HG03378 (cell line): ENCODE measurements at regions not wholly inside any gene's neighbourhood (a gene's known extent, or its start where the extent isn't known, plus 50 kb on each side); places are given as distances from the start of the nearest gene placed in this dataset.

ENCODE experiments used
- ATAC-seq: cut with Tn5 transposase; IDR thresholded peaks from one replicate; pipeline ENCODE4 v1.9.1; 2021; ENCODE audit warnings: mild to moderate bottlenecking, moderate library complexity; ENCODE audit not compliant: unreplicated experiment

DNA sequence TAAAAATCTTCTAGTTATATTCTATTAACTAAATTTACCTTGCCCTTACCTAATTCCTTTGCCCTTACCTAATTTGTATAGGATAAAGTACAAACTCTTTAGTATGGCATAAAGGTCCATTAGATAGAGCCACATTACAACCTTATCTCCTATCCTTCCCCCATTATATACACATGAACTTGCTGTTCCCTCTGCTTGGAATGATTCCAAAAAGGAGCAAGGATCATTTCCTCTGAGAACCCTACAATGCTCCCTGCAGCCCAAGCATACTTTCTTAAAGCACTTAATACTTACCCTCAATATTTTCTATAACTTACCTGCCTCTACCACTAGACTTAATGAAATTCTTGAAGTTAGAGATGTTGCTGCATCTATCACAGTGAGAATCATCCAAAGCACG, 118.9 kb upstream of the CCDC54 start:
- ATAC-seq, result no peak

DNA sequence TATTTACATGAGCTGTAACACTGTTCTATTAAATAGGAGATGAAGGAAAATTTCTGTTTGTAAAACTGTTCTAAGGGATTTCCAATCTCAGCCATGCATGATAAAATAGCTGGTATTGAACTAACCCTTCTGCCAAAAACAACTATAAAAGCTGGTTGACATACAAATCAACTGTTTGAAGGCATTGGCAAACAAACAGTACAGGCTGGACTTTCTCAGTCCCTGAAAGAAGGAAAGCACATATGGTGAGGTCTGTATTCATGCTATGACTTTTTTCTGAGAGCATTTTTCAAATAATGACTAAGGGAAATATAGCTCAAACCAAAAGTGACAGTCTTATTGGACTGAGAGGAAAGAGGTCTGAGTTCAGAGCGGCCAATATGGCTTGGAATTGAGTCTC, 117.0 kb upstream of the CCDC54 start:
- ATAC-seq, result no peak

DNA sequence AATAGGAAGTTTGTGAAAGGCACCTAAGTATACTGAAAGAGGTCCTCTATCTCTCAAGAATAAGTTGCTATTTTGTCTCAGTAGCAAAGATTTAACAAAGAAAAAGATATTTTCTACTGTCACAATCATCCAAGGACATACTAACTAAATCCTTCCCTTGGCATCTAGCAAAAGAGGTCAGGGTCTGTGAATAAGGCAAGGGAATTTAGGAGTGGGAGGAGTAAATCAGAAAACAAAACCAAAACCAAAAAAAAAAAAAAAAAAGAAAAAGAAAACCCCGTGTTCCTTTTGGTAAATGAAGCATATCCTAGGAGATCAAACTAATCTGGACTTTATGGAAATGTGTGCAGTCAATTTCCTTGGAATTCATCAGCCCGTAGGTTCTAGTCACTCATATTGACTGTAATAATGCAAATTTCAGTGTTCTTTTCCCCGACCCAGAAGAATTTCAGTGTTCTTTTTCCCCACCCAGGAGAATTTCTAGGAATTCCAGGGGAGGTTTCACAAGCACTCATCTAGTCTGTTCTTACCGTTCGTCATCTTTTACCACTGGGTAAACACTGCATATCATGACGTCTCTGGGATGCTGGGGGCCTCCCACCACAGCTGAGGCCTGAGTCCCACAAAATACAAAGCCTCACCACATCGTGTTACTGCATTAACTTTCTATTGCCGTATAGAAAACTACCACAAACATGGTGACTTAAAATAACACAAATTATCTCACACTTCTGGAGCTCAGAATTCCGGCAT, 113.8 kb upstream of the CCDC54 start:
- no peak for ATAC-seq

DNA sequence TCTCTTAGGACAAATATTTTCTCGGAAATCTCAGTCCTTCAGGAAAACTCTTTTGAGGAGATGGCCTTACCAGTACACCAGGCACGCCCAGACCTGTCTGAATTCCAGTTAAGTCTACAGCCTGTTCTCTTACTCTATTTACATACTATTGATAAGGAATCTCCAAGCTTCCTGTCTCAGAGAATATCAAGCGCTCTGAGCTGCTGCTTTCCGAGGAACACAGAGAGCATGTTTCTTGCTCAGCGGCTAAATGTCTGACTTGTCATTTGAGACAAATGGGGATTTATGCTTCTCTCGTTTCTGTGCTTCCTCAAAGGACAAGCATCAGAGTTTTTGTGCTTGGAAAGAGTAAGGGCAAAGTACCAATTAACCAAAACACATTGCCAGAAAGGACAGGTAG, 112.4 kb upstream of the CCDC54 start:
- no peak for ATAC-seq

DNA sequence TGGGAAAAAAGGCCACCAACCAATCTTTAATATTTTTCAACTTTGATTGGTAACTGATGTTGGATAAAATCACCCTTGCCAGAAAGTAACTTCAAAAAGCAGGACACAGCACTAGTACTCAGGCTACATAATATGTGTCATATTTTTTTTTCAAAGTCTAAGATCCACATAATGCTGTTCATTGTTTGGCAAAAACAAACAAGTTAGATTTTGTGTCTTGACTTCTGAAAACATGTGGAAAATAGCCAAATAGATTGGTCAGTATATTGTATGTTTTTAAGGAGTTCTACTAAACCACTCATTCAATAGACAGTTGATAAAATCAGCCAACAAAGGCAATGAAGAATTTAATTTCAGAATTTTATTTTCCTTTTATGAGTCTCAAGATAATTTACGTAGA, 111.7 kb upstream of the CCDC54 start:
- no peak for ATAC-seq

DNA sequence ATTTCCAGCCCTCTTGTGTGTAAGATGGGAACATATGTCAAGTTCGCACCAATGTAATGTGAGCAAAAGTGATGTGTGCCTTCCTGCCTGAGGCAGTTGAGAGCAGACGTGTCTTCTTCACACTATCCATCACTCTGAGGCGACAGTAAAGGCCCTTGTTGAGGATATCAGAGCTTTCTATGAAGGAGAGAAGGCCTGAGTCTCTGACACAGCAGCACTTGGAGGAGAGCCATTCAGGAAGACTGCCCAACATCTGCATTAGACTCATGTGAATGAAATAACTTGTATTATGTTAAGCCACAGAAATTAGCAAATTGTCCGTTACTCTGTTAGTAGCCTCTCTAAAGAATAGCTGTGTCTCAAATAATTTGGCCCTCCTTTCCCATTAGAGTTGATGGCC, 108.8 kb upstream of the CCDC54 start:
- ATAC-seq, result no peak

DNA sequence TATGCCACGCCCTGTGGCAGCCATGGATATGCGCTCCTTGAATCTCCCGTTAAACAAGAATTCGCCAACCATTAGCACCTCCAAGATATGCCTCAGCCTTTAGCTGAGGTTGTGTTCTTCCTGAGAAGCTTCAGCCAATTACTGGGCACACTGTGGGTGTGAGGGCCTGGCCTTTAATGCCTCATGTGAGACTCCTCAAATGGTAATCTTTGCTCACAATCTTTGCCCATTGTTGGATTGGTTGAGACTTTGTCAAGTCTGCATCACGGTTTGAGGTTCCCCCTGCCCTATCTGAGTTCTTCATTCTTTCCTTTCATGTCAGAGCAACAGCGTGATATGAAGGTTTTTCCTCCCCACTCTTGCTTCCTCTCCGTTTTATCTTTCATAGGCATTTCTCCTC, 108.1 kb upstream of the CCDC54 start:
- no peak for ATAC-seq

DNA sequence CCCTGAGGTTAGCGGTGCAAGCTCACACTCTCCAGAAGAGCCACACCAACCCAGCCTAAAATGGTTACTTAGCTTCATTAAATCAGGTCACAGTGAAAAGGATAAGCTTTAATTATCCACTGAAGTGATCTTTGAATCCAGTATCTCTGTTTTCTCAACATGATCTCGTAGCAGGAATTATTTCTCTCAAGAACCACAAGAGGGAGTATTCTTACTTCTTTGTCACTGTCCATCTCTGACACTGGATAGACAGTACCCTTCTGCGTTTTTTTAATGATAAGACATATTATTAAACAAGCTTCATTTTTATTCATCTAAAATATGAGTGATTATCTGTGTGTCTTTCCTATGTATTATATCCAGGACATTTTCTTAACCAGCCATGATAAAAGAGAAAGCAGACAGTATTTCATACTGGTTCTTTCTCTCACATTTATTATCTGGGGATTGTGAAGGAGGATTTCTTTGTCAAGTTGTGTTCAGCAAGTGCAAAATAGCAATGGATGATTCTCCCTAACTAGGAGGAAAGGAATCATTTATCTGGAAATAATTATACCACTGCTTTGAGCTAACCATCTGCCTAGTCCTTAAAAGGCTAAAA, 105.4 kb upstream of the CCDC54 start:
- peak; percentile 79 for ATAC-seq

DNA sequence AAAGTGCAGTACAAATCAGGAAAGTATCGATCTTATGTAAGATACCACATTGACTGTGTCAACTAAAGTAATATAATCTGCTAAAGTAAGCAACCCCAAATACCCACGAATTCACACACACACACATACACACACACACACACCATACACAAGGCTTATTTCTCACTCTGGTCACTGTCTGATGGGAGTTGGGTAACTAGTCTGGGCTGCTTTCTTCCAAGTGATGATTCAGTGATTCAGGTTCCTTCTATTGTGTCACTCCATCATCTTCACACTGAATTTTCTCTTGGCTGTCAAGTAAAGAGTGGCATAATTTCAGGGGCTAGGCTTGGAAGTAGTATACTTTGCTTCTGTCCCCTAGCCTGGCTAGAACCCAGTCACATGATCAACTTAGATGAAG, 104.8 kb upstream of the CCDC54 start:
- no peak for ATAC-seq

DNA sequence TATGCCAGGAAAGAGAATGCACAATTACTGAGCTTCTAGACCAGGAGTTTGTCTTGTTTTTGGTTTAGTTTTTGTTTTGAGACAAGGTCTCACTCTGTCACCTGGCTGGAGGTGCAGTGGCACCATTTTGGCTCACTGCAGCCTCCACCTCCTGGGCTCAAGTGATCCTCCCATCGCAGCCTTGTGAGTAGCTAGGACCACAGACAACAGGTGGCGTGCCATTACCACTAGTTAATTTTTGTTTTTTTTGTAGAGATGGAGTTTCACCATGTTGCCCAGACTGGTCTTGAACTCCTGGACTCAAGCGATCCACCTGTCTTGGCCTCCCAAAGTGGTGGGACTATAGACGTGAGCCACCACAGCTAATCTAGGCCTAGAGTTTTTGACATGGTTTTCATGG, 104.4 kb upstream of the CCDC54 start:
- ATAC-seq, result no peak

DNA sequence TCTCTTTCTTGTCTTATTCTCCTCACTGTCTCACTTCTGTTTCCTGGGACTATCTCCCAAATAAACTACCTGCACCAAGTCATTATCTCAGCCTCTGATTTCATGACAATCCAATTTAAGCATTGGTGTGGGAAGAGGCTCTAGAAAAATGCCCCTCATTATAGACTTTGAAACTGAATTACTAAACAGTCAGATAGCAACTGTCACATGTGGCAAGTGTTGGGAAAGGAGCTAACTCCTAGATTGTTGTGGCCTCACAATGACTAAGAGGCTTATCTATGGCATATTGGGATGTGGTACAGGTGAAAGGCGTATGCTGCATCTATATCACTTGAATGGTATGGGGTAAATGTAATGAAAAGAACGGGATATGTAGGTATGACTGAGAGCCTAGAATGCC, 103.5 kb upstream of the CCDC54 start:
- no peak for ATAC-seq

DNA sequence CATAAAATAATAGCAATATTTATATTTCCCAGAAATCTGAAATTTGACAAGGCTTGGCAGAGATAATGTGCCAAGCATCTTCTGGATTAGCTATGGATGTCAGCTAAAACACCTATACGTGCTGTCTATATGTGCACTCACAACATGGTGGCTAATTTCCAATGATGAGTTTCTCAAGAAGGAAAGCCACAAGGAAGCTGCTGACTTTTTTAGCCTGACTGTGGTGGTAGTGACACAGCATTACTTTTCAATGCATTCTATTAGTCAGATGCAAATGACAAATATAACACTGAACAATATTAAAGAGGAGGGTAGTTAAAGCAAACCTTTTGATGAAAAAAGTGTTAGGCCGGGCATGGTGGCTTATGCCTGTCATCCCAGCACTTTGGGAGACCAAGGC, 101.7 kb upstream of the CCDC54 start:
- no peak for ATAC-seq

DNA sequence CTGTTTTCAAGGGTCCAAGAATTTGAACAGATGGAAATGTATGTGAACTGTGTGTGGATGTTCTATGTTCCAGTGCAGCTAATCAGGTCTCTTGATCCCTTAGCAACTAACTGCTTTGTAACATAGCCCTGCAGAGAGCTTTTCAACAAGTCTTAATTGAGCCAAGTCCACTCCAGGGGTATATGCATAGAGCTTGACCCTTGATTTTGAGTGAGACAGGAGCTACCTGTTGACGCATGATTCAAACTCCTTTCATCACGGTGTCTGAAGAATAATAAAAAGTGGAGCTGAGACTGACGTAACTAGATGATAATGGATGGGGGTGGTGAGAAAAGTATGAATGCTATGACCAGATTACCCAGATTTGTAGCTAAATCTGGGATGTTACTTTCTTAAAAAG, 93.3 kb upstream of the CCDC54 start:
- ATAC-seq, result no peak

DNA sequence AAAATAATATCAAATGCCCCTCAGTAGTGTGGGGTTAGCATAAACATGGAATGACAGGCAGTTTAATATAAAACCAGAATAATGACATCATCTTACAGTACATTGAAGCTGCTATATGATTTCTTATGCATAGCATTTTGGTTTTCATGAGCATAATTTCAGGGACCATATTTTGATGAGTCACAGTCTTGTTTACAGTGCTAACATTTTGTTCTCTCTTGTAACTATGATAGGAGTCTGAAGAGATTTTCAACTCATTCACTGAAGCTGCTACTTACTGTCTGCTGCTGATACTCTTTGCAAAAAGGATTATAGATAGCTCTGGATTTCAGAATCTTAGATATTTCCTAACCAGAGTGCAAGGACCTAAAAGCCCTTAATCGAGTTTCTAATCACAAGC, 92.6 kb upstream of the CCDC54 start:
- no peak for ATAC-seq

DNA sequence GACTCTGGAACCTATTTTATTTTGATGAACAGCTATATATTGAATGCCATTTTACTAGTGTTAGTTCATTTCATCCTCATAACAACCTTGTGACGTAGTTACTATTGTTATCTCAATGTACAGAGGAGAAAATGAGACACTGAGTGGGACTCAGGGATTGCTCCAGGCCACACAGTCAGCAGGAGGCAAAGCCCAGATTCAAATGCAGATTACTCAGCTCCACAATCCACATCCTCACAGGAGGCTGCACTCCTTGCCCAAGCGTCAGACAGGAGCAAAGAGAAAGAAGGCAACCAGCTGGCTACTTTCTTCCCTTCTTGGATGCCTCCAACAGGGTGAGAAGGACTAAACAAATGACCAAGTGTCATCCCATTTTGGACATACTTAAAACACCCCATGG, 92.0 kb upstream of the CCDC54 start:
- ATAC-seq, result no peak

DNA sequence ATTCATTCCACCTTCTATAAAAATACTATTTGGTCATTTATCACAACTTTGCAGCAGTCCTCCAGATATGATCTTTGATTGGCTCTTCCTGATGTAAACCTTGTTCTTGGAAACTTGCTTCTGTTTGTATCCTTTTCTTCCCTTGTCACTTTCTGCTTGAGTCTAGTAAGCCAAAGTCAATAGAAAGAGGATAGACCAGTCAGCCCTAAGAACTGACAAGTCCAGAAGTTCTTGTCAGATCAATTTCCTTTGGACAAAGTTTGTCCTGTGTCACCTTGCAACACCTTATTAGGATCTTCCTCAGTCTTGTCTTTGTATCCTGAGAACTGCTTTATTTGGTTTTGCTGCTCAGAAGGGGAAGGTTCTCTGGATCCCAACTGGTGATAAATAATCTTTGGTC, 87.9 kb upstream of the CCDC54 start:
- no peak for ATAC-seq

DNA sequence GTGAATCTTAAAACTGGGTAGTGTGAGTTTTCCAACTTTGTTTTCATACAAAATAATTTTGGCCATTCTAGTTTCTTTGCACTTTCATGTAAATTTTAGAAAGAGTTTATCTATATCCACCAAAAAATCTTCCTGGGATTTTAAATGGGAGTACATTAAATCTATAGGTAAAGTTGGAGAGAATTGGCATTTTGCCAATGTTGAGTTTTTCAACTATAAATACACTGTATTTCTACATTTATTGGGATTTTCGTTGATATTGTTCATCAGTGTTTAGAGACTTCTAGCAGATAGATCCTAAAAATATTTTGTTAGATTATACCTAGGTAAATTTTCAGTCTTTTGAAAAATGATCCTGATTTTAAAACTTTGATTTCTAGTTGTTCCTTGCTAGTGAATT, 83.1 kb upstream of the CCDC54 start:
- no peak for ATAC-seq

DNA sequence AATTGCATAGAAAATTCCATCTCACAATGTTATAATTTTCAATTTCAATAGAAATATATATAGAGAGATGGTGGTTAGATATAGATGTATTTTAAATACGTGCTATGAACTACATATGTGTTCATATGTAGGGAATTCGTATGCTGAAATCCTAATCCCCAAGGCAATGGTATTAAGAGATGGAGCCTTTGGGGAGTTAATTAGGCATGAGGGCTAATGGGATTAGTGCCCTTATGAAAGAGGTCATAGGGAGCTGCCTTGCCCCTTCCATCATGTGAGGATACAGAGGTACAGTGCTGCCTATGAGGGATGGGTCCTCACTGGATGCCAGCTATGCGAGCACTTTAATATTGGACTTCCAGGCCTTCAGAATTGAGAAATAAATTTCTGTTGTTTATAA, 79.6 kb upstream of the CCDC54 start:
- ATAC-seq, result no peak

DNA sequence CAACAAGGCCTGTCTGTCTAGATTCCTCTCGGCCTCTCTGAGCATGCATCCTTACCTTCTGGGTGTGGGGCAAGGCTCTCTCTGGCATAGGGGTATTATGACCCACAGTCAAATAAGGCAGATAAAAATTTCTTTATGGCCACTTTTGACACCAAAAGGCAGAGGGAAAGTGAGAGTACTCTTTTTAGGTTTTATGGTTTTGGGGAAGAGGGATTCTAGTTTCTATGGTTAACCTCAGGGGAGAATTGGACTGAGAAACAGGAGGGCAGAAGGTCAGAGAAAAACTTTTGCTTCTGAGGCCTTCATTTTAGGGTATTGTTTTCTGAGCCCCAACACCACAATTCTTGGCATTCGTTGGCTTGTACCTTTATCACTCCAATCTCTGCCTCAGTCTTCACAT, 70.0 kb upstream of the CCDC54 start:
- ATAC-seq, result no peak

DNA sequence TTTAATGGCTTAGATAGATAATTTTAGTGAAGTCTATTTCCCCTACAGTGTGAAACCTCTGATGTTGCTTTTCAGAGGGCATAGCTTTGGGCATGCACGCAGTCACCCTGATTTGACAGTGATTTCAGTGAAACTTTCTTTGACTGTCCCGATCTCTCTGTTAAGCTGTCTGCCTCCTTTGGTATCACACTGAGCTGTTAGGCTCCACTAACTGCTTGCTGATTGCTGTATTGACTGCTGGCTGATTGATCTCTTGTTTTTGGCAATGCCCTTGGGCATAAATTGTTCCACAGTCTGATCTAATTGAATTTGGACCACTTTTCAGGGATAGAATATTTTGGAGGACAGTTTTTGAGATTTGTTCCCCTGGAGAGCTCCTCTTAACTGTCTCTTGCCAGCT, 68.5 kb upstream of the CCDC54 start:
- ATAC-seq, result no peak

DNA sequence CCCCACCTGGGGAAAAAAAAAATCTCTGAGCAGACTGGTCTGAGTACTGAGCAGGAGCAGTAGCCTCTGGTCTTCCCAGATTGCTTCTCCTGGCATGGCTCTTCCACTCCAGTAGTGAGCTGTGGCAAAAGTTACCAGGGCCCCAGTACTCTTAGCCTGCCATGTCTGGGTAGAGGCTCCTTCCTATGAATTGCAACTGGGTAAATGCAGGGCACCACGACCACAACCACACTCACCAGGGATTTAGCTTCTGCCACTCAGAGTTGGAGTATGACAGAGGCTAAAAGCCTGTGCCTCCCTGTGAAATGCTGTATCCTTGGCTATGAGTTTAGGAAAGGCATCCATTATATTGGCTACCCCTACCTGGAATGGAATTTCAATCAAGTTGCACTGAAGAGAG, 67.9 kb upstream of the CCDC54 start:
- no peak for ATAC-seq

DNA sequence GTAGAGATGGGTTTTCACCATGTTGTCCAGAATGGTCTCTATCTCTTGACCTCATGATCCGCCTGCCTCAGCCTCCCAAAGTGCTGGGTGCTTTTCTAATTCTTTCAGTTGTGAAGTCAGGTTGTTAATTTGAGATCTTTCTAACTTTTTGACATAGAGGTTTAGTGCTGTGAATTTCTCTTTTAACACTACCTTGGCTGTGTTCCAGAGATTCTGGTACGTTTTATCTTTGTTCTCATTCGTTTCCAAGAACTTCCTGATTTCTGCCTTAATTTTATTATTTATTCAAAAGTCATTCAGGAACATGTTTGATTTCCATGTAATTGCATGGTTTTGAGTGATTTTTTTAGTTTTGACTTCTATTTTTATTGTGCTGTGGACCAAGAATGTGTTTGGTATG, 63.5 kb upstream of the CCDC54 start:
- ATAC-seq, result no peak

DNA sequence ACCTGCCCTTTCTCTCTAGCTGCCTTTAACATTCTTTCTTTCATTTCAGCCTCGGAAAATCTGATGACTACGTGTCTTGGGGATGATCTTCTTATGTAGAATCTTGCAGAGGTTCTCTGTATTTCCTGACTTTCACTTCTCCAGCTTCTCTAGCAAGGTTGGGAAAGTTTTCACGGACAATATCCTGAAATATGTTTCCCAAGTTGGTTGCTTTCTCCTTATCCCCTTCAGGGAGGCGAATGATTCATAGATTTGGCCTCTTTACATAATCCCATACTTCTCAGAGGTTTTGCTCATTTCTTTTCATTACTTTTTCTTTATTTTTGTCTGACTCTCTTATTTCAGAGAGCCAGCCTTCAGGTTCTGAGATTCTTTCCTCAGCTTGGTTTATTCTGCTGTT, 62.1 kb upstream of the CCDC54 start:
- no peak for ATAC-seq
